Peyer's patch (tissue), 4 donors: ENCODE measurements at regions not wholly inside any gene's neighbourhood (a gene's known extent, or its start where the extent isn't known, plus 50 kb on each side); places are given as distances from the start of the nearest gene placed in this dataset.

Experiments used
- POLR2A ChIP-seq, 2 donors: fragments of 450-650 bp; IDR thresholded peaks; one replicate each; pipeline ENCODE4 v1.5.1; 2017; ENCODE audit warnings: antibody characterized with exemption in 2 of 2, mild to moderate bottlenecking in 2 of 2, moderate library complexity in 2 of 2
- TF ChIP-seq, protein P1 (sequence below), 6 experiments: fragments of 450-650 bp in 4 of 6; fragments of 200-600 bp in 2 of 6; sonication (generic) in 1 of 6; IDR thresholded peaks; one replicate each; pipeline ENCODE4 v1.5.1; 2017 to 2019; ENCODE audit warnings: antibody characterized with exemption in 6 of 6, mild to moderate bottlenecking in 3 of 6, moderate library complexity in 1 of 6

DNA sequence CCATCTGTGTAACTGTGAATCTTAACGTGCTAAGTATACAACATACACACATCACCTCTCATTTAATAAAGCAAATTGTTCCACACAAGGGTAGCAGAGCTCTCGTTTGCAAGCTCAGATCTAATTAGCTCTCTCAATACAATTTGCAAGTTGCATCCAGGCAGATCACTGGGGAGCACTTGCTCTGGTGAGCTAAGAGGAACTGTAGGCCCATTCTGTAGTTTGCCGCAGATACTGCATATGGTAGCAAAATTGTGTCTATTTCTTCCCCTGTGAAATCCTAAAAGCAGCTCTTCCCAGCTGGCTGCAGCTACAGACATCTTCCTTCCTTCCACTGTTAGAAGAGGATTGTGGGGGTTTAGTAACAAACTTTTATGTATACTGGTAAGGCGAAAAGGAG lies 288.7 kb upstream of the ADAMTS9 start:
- TF ChIP-seq POLR2A (IDR thresholded peaks at IDR 0.05): no peak
- TF ChIP-seq, protein P1, sequence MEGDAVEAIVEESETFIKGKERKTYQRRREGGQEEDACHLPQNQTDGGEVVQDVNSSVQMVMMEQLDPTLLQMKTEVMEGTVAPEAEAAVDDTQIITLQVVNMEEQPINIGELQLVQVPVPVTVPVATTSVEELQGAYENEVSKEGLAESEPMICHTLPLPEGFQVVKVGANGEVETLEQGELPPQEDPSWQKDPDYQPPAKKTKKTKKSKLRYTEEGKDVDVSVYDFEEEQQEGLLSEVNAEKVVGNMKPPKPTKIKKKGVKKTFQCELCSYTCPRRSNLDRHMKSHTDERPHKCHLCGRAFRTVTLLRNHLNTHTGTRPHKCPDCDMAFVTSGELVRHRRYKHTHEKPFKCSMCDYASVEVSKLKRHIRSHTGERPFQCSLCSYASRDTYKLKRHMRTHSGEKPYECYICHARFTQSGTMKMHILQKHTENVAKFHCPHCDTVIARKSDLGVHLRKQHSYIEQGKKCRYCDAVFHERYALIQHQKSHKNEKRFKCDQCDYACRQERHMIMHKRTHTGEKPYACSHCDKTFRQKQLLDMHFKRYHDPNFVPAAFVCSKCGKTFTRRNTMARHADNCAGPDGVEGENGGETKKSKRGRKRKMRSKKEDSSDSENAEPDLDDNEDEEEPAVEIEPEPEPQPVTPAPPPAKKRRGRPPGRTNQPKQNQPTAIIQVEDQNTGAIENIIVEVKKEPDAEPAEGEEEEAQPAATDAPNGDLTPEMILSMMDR (IDR thresholded peaks at IDR 0.05): no peak
